Transverse colon (tissue), 4 donors: ENCODE measurements at regions not wholly inside any gene's neighbourhood (a gene's known extent, or its start where the extent isn't known, plus 50 kb on each side); places are given as distances from the start of the nearest gene placed in this dataset.

ENCODE experiments used
- CTCF ChIP-seq, 5 experiments: fragments of 200-600 bp in 3 of 5; fragments of 450-650 bp in 2 of 5; sonication (generic) in 3 of 5; IDR thresholded peaks; 1 replicate in 2 of 5; 2 replicates in 3 of 5; pipeline ENCODE4 v1.5.1; 2016 to 2017; ENCODE audit warnings: antibody characterized with exemption in 5 of 5, inconsistent platforms in 3 of 5, mild to moderate bottlenecking in 2 of 5, moderate library complexity in 1 of 5
- EP300 ChIP-seq: sonication (generic); formaldehyde crosslinking; IDR thresholded peaks from one replicate; pipeline ENCODE4 v1.6.1; 2017; ENCODE audit warnings: antibody characterized with exemption, low read depth
- POLR2A ChIP-seq: fragments of 450-650 bp; IDR thresholded peaks from one replicate; pipeline ENCODE4 v1.6.1; 2016; ENCODE audit warnings: antibody characterized with exemption, mild to moderate bottlenecking, moderate library complexity
- POLR2AphosphoS5 ChIP-seq, 3 donors: sonication (generic); formaldehyde crosslinking; IDR thresholded peaks; one replicate each; pipeline ENCODE4 v1.6.1; 2016; ENCODE audit warnings: antibody characterized with exemption in 3 of 3

- TF ChIP-seq CTCF (IDR thresholded peaks at IDR 0.05): no peak
- TF ChIP-seq POLR2A: no peak
- TF ChIP-seq EP300: no peak
- TF ChIP-seq POLR2AphosphoS5 (IDR thresholded peaks at IDR 0.05): no peak
Measured at GRCh38 chr2:118582058-118582457, 265.4 kb downstream of the EN1 start.
